ENCODE measurements at regions not wholly inside any gene's neighbourhood (a gene's known extent, or its start where the extent isn't known, plus 50 kb on each side); places are given as distances from the start of the nearest gene placed in this dataset.

GRCh38 chr14:42802346-42802745 lies 1195.7 kb downstream of the LRFN5 start:
- TF ChIP-seq POLR2A (IDR thresholded peaks at IDR 0.05) (no peak), CTCF (IDR thresholded peaks at IDR 0.05) (no peak)

Data from thyroid gland (tissue), 4 donors.